OCI-LY1 (cell line): ENCODE measurements at regions not wholly inside any gene's neighbourhood (a gene's known extent, or its start where the extent isn't known, plus 50 kb on each side); places are given as distances from the start of the nearest gene placed in this dataset.

Experiments
- H2AFZ ChIP-seq: fragments of 200-600 bp; sonication (generic), shearing (Covaris generic); 2 replicates; pipeline ENCODE4 v1.6.0; 2014; ENCODE audit warnings: antibody characterized with exemption, mild to moderate bottlenecking, low read length
- H3F3A ChIP-seq: fragments of 200-600 bp; sonication (generic), shearing (Covaris generic); 2 replicates; pipeline ENCODE4 v1.6.0; 2014; ENCODE audit warnings: mild to moderate bottlenecking, antibody characterized with exemption, low read length, moderate library complexity; ENCODE audit not compliant: insufficient read depth
- H3K27ac ChIP-seq: fragments of 200-600 bp; sonication (generic); 2 replicates; pipeline ENCODE4 v1.5.1; 2014; ENCODE audit warnings: low read length, mixed run types, mild to moderate bottlenecking, low read depth; ENCODE audit not compliant: poor library complexity, severe bottlenecking
- H3K27me3 ChIP-seq: fragments of 200-600 bp; sonication (generic); 2 replicates; pipeline ENCODE4 v1.6.0; 2014; ENCODE audit warnings: antibody characterized with exemption, mild to moderate bottlenecking, low read length, moderate library complexity; ENCODE audit not compliant: insufficient read depth
- H3K36me3 ChIP-seq: fragments of 200-600 bp; sonication (generic); 2 replicates; pipeline ENCODE4 v1.6.1; 2014; ENCODE audit warnings: mild to moderate bottlenecking, antibody characterized with exemption, low read length, moderate library complexity, mixed read lengths; ENCODE audit not compliant: insufficient read depth
- H3K4me1 ChIP-seq: fragments of 200-600 bp; sonication (generic); 2 replicates; pipeline ENCODE4 v1.5.1; 2014; ENCODE audit warnings: mild to moderate bottlenecking, low read length, moderate library complexity; ENCODE audit not compliant: insufficient read depth, severe bottlenecking
- H3K4me2 ChIP-seq: fragments of 200-600 bp; sonication (generic), shearing (Covaris generic); 2 replicates; pipeline ENCODE4 v1.6.1; 2014; ENCODE audit warnings: low read length
- H3K4me3 ChIP-seq: fragments of 200-600 bp; sonication (generic); 2 replicates; pipeline ENCODE4 v1.5.1; 2014; ENCODE audit warnings: low read length, low read depth, mild to moderate bottlenecking, mixed read lengths; ENCODE audit not compliant: poor library complexity, severe bottlenecking
- H3K79me2 ChIP-seq: fragments of 200-600 bp; shearing (Covaris generic); 2 replicates; pipeline ENCODE4 v1.6.1; 2016; ENCODE audit warnings: mixed run types, low read length, mixed read lengths; ENCODE audit not compliant: insufficient read depth
- H3K9ac ChIP-seq: fragments of 200-600 bp; sonication (generic), shearing (Covaris generic); 2 replicates; pipeline ENCODE4 v1.6.1; 2014; ENCODE audit warnings: mild to moderate bottlenecking, low read length, mixed read lengths
- H3K9me2 ChIP-seq: fragments of 200-600 bp; sonication (generic), shearing (Covaris generic); 2 replicates; pipeline ENCODE4 v1.6.1; 2014; ENCODE audit warnings: low read depth, mild to moderate bottlenecking, low read length, mixed read lengths
- H3K9me3 ChIP-seq: fragments of 200-600 bp; shearing (Covaris generic); 2 replicates; pipeline ENCODE4 v1.6.1; 2014; ENCODE audit warnings: low read length, mixed read lengths
- H4K20me1 ChIP-seq: fragments of 200-600 bp; sonication (generic), shearing (Covaris generic); 2 replicates; pipeline ENCODE4 v1.6.0; 2016; ENCODE audit warnings: mild to moderate bottlenecking, low read length; ENCODE audit not compliant: insufficient read depth
- EZH2 ChIP-seq: fragments of 200-600 bp; sonication (generic), shearing (Covaris generic); IDR thresholded peaks from 2 replicates; pipeline ENCODE4 v1.8.0; 2017; ENCODE audit warnings: borderline replicate concordance, mixed run types, mild to moderate bottlenecking, antibody characterized with exemption, low read length, moderate library complexity, mixed read lengths
- TF ChIP-seq, protein P1 (sequence below): fragments of 200-600 bp; sonication (generic), shearing (Covaris generic); IDR thresholded peaks from 2 replicates; pipeline ENCODE4 v1.5.1; 2017; ENCODE audit warnings: mild to moderate bottlenecking, antibody characterized with exemption, low read length, moderate library complexity, mixed read lengths

DNA sequence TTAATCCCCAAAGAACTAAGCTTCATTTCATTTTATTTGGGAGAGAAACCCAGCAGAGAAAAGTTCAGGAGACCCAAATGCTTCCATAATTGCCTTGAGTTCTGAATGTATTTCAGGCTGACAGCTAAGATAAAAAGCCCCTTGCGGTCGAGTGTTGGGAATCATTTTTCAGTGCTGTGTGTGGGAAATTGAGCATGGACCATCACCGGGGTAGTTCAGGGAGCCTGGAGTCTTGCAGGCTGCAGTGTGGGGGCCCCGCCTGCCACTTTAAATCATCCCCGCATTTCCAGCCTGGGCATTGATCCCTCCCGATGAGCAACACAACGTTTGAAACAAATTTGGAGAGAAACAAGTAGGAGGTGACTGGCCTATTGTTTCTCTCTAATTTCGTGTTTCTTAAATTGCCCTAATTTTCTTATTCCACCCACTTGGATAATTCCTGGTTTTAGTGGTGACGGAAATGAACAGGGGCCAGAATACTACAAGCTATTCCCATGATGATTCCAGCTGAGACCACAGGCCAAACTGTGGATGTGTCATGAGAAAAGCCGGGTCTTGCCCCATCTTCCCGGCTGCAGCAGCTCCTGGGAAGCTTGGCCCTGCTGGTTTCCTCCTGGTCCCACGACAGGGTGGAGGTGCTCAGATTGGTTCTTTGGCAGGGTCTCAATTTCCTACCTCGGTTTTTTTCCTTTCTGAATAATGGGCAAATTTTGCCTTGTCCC is 75.1 kb downstream of the FOXL1 start:
- peaks cover 17% of the 10 kb centered on the region; the same call in 1 of the 2 replicates for H3K27me3 ChIP-seq
- no peak overlapping the region for H3K9ac ChIP-seq
- H3K9me3 ChIP-seq: no peaks in the 10 kb centered on the region
- no peak overlapping the region for H3K4me2 ChIP-seq
- H2AFZ ChIP-seq: no peak overlapping the region
- H3K9me2 ChIP-seq: no peaks in the 10 kb centered on the region
- H3K36me3 ChIP-seq: no peaks in the 10 kb centered on the region; the same call in 1 of the 2 replicates
- no peaks in the 10 kb centered on the region for H3K79me2 ChIP-seq
- H4K20me1 ChIP-seq: no peaks in the 10 kb centered on the region
- TF ChIP-seq, protein P1, sequence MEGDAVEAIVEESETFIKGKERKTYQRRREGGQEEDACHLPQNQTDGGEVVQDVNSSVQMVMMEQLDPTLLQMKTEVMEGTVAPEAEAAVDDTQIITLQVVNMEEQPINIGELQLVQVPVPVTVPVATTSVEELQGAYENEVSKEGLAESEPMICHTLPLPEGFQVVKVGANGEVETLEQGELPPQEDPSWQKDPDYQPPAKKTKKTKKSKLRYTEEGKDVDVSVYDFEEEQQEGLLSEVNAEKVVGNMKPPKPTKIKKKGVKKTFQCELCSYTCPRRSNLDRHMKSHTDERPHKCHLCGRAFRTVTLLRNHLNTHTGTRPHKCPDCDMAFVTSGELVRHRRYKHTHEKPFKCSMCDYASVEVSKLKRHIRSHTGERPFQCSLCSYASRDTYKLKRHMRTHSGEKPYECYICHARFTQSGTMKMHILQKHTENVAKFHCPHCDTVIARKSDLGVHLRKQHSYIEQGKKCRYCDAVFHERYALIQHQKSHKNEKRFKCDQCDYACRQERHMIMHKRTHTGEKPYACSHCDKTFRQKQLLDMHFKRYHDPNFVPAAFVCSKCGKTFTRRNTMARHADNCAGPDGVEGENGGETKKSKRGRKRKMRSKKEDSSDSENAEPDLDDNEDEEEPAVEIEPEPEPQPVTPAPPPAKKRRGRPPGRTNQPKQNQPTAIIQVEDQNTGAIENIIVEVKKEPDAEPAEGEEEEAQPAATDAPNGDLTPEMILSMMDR: no peak
- TF ChIP-seq EZH2: no peak
- H3K4me3 ChIP-seq: no peak overlapping the region
- H3K4me1 ChIP-seq: no peaks in the 10 kb centered on the region
- H3F3A ChIP-seq: no peaks in the 10 kb centered on the region
- H3K27ac ChIP-seq: no peak overlapping the region

GRCh38 chr16:86657972-86658371 is 79.6 kb downstream of the FOXL1 start:
- Histone ChIP-seq H3K36me3 (no peaks in the 10 kb centered on the region; the same call in 1 of the 2 replicates), H3F3A (no peaks in the 10 kb centered on the region), H3K4me3 (no peak overlapping the region), H3K9me2 (no peaks in the 10 kb centered on the region), H2AFZ (no peak overlapping the region), H3K4me1 (no peaks in the 10 kb centered on the region), H3K27me3 (peaks cover 7% of the 10 kb centered on the region; the same call in 1 of the 2 replicates), H3K79me2 (no peaks in the 10 kb centered on the region), H3K4me2 (no peak overlapping the region), H3K9me3 (no peaks in the 10 kb centered on the region), H4K20me1 (no peaks in the 10 kb centered on the region), H3K9ac (no peak overlapping the region), H3K27ac (no peak overlapping the region)
- TF ChIP-seq EZH2: no peak
- TF ChIP-seq, protein P1: no peak

GRCh38 chr16:86660623-86661022 is 82.3 kb downstream of the FOXL1 start:
- H3K4me2 ChIP-seq: no peak overlapping the region
- no peaks in the 10 kb centered on the region for H3K9me2 ChIP-seq
- no peak overlapping the region for H2AFZ ChIP-seq
- H3K36me3 ChIP-seq: no peaks in the 10 kb centered on the region
- no peaks in the 10 kb centered on the region for H4K20me1 ChIP-seq
- H3K79me2 ChIP-seq: no peaks in the 10 kb centered on the region
- no peaks in the 10 kb centered on the region; the same call in 1 of the 2 replicates for H3K27me3 ChIP-seq
- TF ChIP-seq, protein P1: no peak
- TF ChIP-seq EZH2: no peak
- no peaks in the 10 kb centered on the region for H3K9me3 ChIP-seq
- H3F3A ChIP-seq: no peaks in the 10 kb centered on the region
- no peak overlapping the region for H3K9ac ChIP-seq
- H3K4me3 ChIP-seq: no peak overlapping the region
- H3K27ac ChIP-seq: no peak overlapping the region
- H3K4me1 ChIP-seq: no peaks in the 10 kb centered on the region
